Astrocyte (in vitro differentiated cells and primary cell): ENCODE measurements at regions not wholly inside any gene's neighbourhood (a gene's known extent, or its start where the extent isn't known, plus 50 kb on each side); places are given as distances from the start of the nearest gene placed in this dataset.

Source experiments
- DNase-seq: peaks from one replicate; pipeline ENCODE4 v3.0.0-alpha.2; 2010; ENCODE audit warnings: low read depth
- FAIRE-seq: peaks from 2 replicates; lab custom pipeline; 2011; peaks lifted over from hg19 to GRCh38; lab: Jason Lieb, UNC
- H2AFZ ChIP-seq: 2 replicates; pipeline ENCODE4 v1.6.0; 2012; ENCODE audit warnings: low read depth, low read length, inconsistent platforms
- H3K27ac ChIP-seq: 2 replicates; pipeline ENCODE4 v1.5.1; 2011; ENCODE audit warnings: low read depth, low read length, inconsistent platforms
- H3K27me3 ChIP-seq: 2 replicates; pipeline ENCODE4 v1.6.0; 2011; ENCODE audit warnings: low read length, inconsistent platforms; ENCODE audit not compliant: insufficient read depth
- H3K36me3 ChIP-seq: 2 replicates; pipeline ENCODE4 v1.5.1; 2011; ENCODE audit warnings: low read length, inconsistent platforms; ENCODE audit not compliant: insufficient read depth
- H3K4me1 ChIP-seq: 2 replicates; pipeline ENCODE4 v1.5.1; 2011; ENCODE audit warnings: low read length, inconsistent platforms; ENCODE audit not compliant: insufficient read depth
- H3K4me2 ChIP-seq: 2 replicates; pipeline ENCODE4 v1.6.0; 2012; ENCODE audit warnings: low read length, inconsistent platforms
- H3K4me3 ChIP-seq: 2 replicates; pipeline ENCODE4 v1.5.1; 2011; ENCODE audit warnings: low read depth, mild to moderate bottlenecking, low read length, inconsistent platforms; ENCODE audit not compliant: insufficient read depth
- H3K79me2 ChIP-seq: 2 replicates; pipeline ENCODE4 v1.6.0; 2012; ENCODE audit warnings: mild to moderate bottlenecking, low read length, inconsistent platforms; ENCODE audit not compliant: insufficient read depth
- H3K9ac ChIP-seq: 2 replicates; pipeline ENCODE4 v1.6.0; 2012; ENCODE audit warnings: mild to moderate bottlenecking, low read length, inconsistent platforms
- H3K9me3 ChIP-seq: 2 replicates; pipeline ENCODE4 v1.5.1; 2012; ENCODE audit warnings: low read depth, mild to moderate bottlenecking, low read length, inconsistent platforms; ENCODE audit not compliant: insufficient read depth
- H4K20me1 ChIP-seq: 2 replicates; pipeline ENCODE4 v1.6.0; 2012; ENCODE audit warnings: low read length, inconsistent platforms; ENCODE audit not compliant: insufficient read depth
- H3K27ac Mint-ChIP-seq: one replicate; pipeline ENCODE4 v1.8.0; 2021; ENCODE audit warnings: mild to moderate bottlenecking, mixed read lengths; ENCODE audit not compliant: unreplicated experiment
- H3K27me3 Mint-ChIP-seq: one replicate; pipeline ENCODE4 v1.8.0; 2021; ENCODE audit warnings: low read depth, mixed read lengths; ENCODE audit not compliant: unreplicated experiment
- H3K36me3 Mint-ChIP-seq: one replicate; pipeline ENCODE4 v1.8.0; 2021; ENCODE audit warnings: low read depth, mixed read lengths; ENCODE audit not compliant: unreplicated experiment
- H3K4me1 Mint-ChIP-seq: one replicate; pipeline ENCODE4 v1.8.0; 2021; ENCODE audit warnings: low read depth, mixed read lengths; ENCODE audit not compliant: unreplicated experiment
- H3K4me3 Mint-ChIP-seq: one replicate; pipeline ENCODE4 v1.8.0; 2021; ENCODE audit warnings: mild to moderate bottlenecking, moderate library complexity, mixed read lengths; ENCODE audit not compliant: unreplicated experiment
- H3K9me3 Mint-ChIP-seq: one replicate; pipeline ENCODE4 v1.8.0; 2021; ENCODE audit warnings: mild to moderate bottlenecking, mixed read lengths; ENCODE audit not compliant: unreplicated experiment
- EZH2 ChIP-seq: IDR thresholded peaks from 2 replicates; pipeline ENCODE4 v1.6.1; 2012; ENCODE audit warnings: mild to moderate bottlenecking, low read length, inconsistent platforms; ENCODE audit not compliant: insufficient read depth
- TF ChIP-seq, protein P1 (sequence below): IDR thresholded peaks from 2 replicates; pipeline ENCODE4 v1.5.1; 2011; ENCODE audit warnings: low read depth, mild to moderate bottlenecking, inconsistent platforms, low read length, moderate library complexity; ENCODE audit not compliant: insufficient read depth

DNA sequence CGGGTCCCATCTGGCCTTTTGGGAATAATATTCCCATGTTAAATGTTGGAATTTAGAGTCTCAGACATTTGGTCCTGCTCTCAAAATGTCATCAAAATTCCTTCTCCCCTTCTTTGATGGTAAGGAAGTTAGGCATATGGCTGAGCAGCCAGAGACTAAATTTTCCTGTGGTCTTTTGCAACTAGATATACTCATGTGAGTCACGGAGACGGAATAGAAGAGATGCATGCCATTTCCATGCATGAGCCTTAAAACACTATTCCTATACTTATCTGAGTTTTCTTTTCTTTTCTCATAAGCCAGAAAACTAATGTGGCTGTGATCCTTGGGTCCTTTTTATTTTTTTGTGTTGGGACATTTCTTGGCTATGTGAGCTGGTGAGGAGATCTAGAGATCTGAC lies 105.3 kb downstream of the NR2F2 start:
- no peak overlapping the region for H3K4me2 ChIP-seq
- Mint-ChIP-seq H3K27me3 (peaks cover 6% of the 10 kb centered on the region), H3K9me3 (no peaks in the 10 kb centered on the region), H3K4me3 (no peak overlapping the region), H3K36me3 (no peaks in the 10 kb centered on the region), H3K27ac (no peak overlapping the region), H3K4me1 (peaks cover 5% of the 10 kb centered on the region)
- no peak for DNase-seq
- no peaks in the 10 kb centered on the region for H3K4me1 ChIP-seq
- H3K27me3 ChIP-seq, result peaks cover 2% of the 10 kb centered on the region
- no peak for FAIRE-seq
- TF ChIP-seq EZH2, result no peak
- TF ChIP-seq, protein P1, sequence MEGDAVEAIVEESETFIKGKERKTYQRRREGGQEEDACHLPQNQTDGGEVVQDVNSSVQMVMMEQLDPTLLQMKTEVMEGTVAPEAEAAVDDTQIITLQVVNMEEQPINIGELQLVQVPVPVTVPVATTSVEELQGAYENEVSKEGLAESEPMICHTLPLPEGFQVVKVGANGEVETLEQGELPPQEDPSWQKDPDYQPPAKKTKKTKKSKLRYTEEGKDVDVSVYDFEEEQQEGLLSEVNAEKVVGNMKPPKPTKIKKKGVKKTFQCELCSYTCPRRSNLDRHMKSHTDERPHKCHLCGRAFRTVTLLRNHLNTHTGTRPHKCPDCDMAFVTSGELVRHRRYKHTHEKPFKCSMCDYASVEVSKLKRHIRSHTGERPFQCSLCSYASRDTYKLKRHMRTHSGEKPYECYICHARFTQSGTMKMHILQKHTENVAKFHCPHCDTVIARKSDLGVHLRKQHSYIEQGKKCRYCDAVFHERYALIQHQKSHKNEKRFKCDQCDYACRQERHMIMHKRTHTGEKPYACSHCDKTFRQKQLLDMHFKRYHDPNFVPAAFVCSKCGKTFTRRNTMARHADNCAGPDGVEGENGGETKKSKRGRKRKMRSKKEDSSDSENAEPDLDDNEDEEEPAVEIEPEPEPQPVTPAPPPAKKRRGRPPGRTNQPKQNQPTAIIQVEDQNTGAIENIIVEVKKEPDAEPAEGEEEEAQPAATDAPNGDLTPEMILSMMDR, result no peak
- no peaks in the 10 kb centered on the region for H3K79me2 ChIP-seq
- no peak overlapping the region for H2AFZ ChIP-seq
- H3K9ac ChIP-seq, result no peak overlapping the region
- no peaks in the 10 kb centered on the region for H4K20me1 ChIP-seq
- H3K27ac ChIP-seq, result no peak overlapping the region
- H3K9me3 ChIP-seq, result no peaks in the 10 kb centered on the region
- no peaks in the 10 kb centered on the region for H3K36me3 ChIP-seq
- no peak overlapping the region for H3K4me3 ChIP-seq

DNA sequence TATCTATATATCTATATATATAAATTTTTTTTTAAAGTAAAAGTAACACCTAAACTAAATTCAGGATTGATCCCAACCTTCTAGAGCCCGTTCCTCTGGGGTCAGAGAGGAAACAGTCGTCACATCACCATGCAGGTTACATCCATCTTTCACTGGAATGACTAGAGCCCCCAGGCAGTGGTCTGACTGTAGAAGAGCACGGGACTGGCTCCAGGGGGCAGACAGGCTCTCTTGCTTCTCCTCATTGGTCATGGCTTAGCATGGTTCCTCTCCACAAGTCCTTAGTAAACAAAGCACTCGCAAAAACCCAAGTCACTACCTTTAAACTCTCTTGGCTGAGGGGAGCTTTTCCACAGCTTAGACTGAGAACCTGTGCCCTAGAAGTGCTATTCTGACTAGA lies 110.5 kb downstream of the NR2F2 start:
- no peak for FAIRE-seq

DNA sequence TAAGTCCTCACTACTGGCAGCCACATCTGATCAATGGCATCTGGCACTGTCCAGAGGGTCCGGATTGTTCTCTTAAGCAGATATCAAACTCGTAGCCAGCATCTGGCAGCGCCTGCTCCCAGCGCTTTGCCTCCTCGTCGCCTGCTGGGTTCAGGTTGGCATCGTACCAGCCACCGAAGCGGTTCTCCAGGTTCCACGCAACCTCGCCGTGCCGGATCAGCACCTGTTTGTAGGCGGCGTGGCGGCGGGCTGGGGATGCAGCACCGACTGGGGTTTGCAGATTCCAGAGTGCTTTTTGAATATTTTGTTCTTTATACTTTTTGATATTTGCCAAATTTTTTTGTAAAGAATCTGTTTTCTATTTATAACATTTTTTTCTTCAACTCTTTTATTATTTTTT lies 111.6 kb downstream of the NR2F2 start:
- H3K4me2 ChIP-seq, result no peak overlapping the region
- FAIRE-seq, result no peak
- peaks cover 10% of the 10 kb centered on the region for H3K27me3 Mint-ChIP-seq

More for the DNA sequence above, 110.5 kb downstream of the NR2F2 start:
- Histone ChIP-seq H3K9me3 (no peaks in the 10 kb centered on the region), H3K27me3 (peaks cover 2% of the 10 kb centered on the region), H2AFZ (no peak overlapping the region), H3K79me2 (no peaks in the 10 kb centered on the region), H3K36me3 (no peaks in the 10 kb centered on the region), H3K4me2 (no peak overlapping the region), H3K9ac (no peak overlapping the region), H3K4me3 (no peak overlapping the region), H3K4me1 (no peaks in the 10 kb centered on the region), H4K20me1 (no peaks in the 10 kb centered on the region), H3K27ac (no peak overlapping the region)
- no peaks in the 10 kb centered on the region for H3K9me3 Mint-ChIP-seq
- TF ChIP-seq EZH2, result no peak
- TF ChIP-seq, protein P1, result no peak
- H3K4me3 Mint-ChIP-seq, result no peak overlapping the region
- no peaks in the 10 kb centered on the region for H3K4me1 Mint-ChIP-seq
- no peak for DNase-seq
- no peak overlapping the region for H3K27ac Mint-ChIP-seq
- H3K36me3 Mint-ChIP-seq, result no peaks in the 10 kb centered on the region
- H3K27me3 Mint-ChIP-seq, result peaks cover 10% of the 10 kb centered on the region

More for the DNA sequence above, 111.6 kb downstream of the NR2F2 start:
- DNase-seq, result no peak
- H3K4me3 Mint-ChIP-seq, result no peak overlapping the region
- H3K27me3 ChIP-seq, result peaks cover 2% of the 10 kb centered on the region
- H3K9me3 ChIP-seq, result no peaks in the 10 kb centered on the region
- no peaks in the 10 kb centered on the region for H3K4me1 ChIP-seq
- no peaks in the 10 kb centered on the region for H3K79me2 ChIP-seq
- no peak overlapping the region for H3K27ac Mint-ChIP-seq
- TF ChIP-seq, protein P1, result no peak
- no peak for TF ChIP-seq EZH2
- no peak overlapping the region for H3K9ac ChIP-seq
- H3K27ac ChIP-seq, result no peak overlapping the region
- no peaks in the 10 kb centered on the region for H3K4me1 Mint-ChIP-seq
- no peaks in the 10 kb centered on the region for H4K20me1 ChIP-seq
- H3K9me3 Mint-ChIP-seq, result no peaks in the 10 kb centered on the region
- H3K4me3 ChIP-seq, result no peak overlapping the region
- no peaks in the 10 kb centered on the region for H3K36me3 ChIP-seq
- H3K36me3 Mint-ChIP-seq, result no peaks in the 10 kb centered on the region
- H2AFZ ChIP-seq, result no peak overlapping the region
